ES-I3 (cell line): ENCODE measurements at regions not wholly inside any gene's neighbourhood (a gene's known extent, or its start where the extent isn't known, plus 50 kb on each side); places are given as distances from the start of the nearest gene placed in this dataset.

Source experiments
- H3K36me3 ChIP-seq: 2 replicates; pipeline ENCODE4 v1.6.1; 2013; ENCODE audit warnings: mild to moderate bottlenecking, low read length, control low read depth, moderate library complexity; ENCODE audit not compliant: insufficient read depth
- H3K4me1 ChIP-seq: 2 replicates; pipeline ENCODE4 v1.6.1; 2013; ENCODE audit warnings: mild to moderate bottlenecking, control low read depth, low read length; ENCODE audit not compliant: insufficient read depth
- H3K9ac ChIP-seq: 2 replicates; pipeline ENCODE4 v1.6.1; 2013; ENCODE audit warnings: low read depth, mild to moderate bottlenecking, low read length, moderate library complexity
- H3K9me3 ChIP-seq: 2 replicates; pipeline ENCODE4 v1.6.1; 2013; ENCODE audit warnings: mild to moderate bottlenecking, low read length, moderate library complexity; ENCODE audit not compliant: control insufficient read depth, insufficient read depth

DNA sequence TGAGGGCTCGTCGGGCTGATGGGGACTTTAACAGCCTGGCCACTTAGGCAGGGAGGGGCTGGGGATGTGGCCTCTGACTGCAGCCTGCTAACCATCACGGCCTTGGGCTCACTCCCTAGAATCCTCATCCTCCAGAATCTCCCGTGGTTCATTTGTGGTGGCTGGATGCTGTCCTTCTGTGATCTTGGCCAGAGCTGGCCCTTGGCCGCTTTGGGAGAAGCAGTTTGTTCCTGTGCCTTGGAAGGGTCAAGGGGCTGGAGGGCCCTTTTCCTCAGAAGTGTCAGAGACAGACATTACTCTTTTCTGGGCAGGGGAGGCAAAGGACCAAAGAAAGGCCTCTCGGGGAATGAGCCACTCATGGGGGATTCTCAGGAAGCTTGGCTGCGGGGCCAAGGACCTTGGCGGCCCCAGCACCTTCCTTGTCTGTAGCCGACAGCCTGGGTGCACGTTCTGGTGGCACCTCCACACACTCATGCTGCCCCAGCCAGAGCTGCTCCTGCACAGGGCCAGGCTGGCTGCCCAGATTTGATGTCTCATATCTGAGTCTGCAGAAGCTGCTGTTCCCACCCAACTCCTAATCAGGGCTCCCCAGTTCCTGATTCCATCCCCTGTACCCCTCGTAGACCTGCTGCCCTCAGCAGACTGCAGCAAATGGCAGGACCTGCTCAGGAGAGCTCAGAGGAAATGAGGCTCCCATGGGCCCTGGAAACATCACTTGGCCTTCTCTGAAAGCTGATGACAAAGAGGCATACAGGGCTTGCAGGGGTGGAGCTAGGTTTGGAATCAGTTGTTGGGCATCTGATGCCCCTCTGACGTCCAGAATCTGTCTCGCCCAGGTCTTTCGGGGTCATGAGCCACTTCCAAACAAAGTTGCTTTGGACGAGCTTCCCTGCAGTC lies 107.7 kb downstream of the CTTN start:
- H3K9ac ChIP-seq: no peak overlapping the region
- H3K9me3 ChIP-seq: no peaks in the 10 kb centered on the region
- H3K36me3 ChIP-seq: no peaks in the 10 kb centered on the region
- H3K4me1 ChIP-seq: peaks cover 12% of the 10 kb centered on the region; the same call in 1 of the 2 replicates

DNA sequence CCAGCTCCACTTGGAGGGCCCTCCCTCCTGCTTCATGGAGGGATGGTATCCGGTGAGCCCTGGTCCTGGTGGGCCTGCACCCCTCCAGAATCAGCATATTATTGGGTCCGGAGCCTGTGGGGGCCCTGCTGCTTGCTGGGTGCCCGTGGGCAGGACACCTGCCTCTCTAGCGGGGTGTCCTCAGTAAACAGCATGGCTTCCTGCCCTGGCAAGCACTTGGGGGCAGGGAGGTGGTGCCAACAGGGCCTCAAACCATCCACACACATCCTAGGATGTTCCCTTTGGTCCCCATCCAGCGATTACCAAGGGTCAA lies 108.3 kb downstream of the CTTN start:
- Histone ChIP-seq H3K36me3 (no peaks in the 10 kb centered on the region), H3K9ac (no peak overlapping the region), H3K4me1 (peaks cover 12% of the 10 kb centered on the region; the same call in 1 of the 2 replicates), H3K9me3 (no peaks in the 10 kb centered on the region)

DNA sequence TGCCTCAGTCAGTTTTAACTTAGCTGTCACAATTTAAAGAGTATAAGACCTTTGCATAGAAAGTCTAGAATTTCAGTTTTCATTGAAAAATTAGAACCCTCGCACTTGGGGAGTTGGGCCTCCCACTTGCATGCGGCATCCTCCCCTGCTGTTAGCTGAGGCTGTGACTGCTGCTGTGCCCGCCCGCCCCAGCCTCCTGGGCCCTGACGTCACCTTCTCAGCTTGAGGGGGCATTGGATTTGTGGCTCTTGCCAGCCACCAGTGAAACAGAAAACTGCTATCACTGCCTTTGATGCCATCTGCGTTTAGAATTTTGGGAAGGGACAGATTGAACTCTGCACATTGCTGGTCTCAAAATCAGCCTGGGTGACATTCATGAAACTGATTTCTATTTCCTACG lies 108.7 kb downstream of the CTTN start:
- Histone ChIP-seq H3K9ac (no peak overlapping the region), H3K4me1 (peaks cover 12% of the 10 kb centered on the region; the same call in 1 of the 2 replicates), H3K36me3 (no peaks in the 10 kb centered on the region), H3K9me3 (no peaks in the 10 kb centered on the region)

DNA sequence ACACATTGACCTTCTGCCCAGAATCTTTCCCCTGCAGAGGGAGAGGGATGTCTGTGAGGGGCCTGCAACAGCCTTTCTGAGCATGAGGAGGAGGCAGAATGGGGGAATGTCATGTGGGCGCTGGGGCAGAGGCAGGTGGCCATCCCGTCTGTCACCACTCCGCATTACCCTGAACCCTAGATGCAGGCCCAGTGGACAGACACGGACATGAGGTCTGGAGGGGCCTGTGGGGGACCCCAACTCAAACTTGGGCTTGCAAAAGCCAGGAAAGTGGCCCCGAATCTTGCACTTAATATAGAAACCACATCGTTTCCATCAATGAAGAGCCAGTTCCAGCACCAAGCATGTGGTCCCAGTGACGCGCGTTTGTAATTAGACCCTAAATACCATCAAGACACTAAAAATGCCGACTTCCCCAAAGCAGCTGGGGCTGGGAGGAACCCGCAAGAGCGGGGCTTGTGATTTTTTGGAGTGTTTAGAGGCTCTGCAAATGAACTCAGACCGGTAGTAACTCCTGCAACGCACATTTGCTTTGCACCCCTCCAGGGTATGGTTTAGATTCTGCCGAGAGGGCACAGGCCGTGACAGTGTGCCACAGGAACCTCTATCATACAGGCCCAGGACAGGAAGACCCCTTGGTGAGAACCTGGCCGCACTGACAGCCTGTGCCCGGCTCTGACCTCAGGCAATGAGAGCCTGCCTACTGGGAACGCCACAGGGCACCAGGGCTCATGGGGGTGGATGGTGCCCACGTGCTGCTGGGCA lies 109.3 kb downstream of the CTTN start:
- Histone ChIP-seq H3K36me3 (no peaks in the 10 kb centered on the region), H3K4me1 (peaks cover 12% of the 10 kb centered on the region; the same call in 1 of the 2 replicates), H3K9ac (no peak overlapping the region), H3K9me3 (peaks cover 4% of the 10 kb centered on the region; the same call in 1 of the 2 replicates)

DNA sequence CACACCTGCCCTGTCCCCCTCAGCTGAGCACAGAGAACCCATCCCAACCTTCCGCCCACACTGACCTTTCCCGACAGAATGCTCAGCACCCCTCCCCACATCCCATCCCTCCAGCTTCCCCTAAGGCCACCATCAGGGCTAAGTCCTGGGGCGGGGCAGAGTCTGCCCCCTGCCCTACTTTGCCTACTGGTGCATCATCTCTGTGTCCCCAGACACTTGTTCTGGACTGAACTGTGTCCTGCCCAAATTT lies 109.8 kb downstream of the CTTN start:
- no peak overlapping the region for H3K9ac ChIP-seq
- H3K9me3 ChIP-seq: peaks cover 5% of the 10 kb centered on the region; the same call in 1 of the 2 replicates
- peaks cover 12% of the 10 kb centered on the region; the same call in 1 of the 2 replicates for H3K4me1 ChIP-seq
- no peaks in the 10 kb centered on the region for H3K36me3 ChIP-seq

DNA sequence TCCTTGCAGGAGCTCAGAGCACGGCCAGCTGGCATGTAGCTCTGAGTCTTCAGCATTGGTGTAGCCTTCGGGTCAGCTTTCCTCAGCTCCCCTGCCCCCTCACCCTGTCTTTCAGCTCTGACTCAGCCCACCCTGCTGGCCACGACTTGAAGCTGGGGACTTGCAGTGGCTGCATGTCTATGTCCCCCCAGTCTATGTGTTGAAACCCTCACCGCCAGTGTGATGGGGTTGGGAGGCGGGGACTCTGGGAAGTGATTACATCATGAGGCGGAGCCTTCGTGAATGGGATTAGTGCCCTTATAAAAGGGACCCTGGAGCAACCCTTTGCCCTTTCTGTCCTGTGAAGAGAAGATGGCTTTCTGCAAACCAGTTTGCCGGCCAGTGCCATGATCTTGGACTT lies 111.1 kb downstream of the CTTN start:
- H3K36me3 ChIP-seq: no peaks in the 10 kb centered on the region
- peaks cover 6% of the 10 kb centered on the region; the same call in 1 of the 2 replicates for H3K4me1 ChIP-seq
- peaks cover 5% of the 10 kb centered on the region; the same call in 1 of the 2 replicates for H3K9me3 ChIP-seq
- no peak overlapping the region for H3K9ac ChIP-seq

DNA sequence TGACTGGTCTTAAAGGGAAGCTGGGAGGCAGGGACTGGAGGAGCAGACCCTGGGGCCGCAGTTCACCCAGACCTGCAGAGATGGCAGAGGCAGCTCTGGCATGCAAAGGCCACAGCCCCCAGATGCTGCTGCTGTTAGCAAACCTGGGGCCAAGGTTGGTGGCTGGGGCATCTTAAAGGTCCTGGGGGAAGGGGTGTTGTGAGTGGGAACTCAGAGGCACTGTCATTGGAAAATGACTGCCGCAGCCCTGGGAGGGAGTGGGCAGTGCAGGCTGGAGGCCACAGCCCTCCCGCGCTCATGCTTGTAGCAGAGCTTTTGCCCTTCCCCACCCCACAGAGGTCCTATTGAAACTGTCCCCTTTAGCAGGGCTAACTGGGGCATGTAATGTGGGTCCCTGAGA lies 111.8 kb downstream of the CTTN start:
- no peaks in the 10 kb centered on the region for H3K36me3 ChIP-seq
- H3K9ac ChIP-seq: no peak overlapping the region
- peaks cover 5% of the 10 kb centered on the region; the same call in 1 of the 2 replicates for H3K9me3 ChIP-seq
- peaks cover 6% of the 10 kb centered on the region; the same call in 1 of the 2 replicates for H3K4me1 ChIP-seq

DNA sequence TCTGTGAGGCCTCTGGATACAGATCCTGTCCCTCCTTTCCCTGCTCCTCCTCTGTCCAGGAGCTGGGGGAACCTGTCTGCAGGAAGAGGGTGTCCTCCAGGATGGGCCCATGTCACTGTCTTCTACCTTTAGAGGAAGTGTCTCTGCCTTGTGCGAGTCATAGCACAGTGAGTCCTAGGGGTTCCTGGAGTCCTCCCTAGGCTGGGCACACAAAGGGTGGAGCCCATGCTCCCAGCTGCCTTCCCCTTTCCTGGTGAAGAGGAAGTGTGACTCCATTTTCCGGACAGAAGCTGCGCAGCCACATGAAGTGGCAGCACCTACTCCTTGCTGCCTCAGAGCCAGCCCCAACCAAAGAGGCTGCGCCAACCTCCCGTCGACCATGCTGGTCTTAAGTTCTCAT lies 112.2 kb downstream of the CTTN start:
- H3K36me3 ChIP-seq: no peaks in the 10 kb centered on the region
- H3K9me3 ChIP-seq: peaks cover 5% of the 10 kb centered on the region; the same call in 1 of the 2 replicates

DNA sequence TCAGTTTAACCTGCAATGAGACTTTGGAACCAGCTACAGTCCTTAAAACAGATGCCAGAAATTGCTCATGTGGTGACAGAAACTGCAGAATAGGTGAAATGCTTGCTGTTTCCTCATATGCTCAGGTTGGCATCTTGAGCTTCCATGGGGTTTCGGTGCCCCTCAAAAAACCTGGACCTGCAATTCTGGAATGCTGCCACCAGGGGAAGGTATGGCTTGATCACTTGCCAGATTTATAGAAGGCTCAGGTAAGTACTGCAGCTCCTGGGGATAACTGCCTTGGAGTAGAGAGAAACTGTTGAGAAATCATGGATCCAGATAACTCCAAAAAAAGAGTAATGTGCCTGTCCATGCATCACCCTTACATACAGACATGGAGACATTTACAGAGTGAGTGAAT lies 113.0 kb downstream of the CTTN start:
- H3K4me1 ChIP-seq: peaks cover 6% of the 10 kb centered on the region; the same call in 1 of the 2 replicates
- no peaks in the 10 kb centered on the region for H3K36me3 ChIP-seq
- peaks cover 5% of the 10 kb centered on the region; the same call in 1 of the 2 replicates for H3K9me3 ChIP-seq
- no peak overlapping the region for H3K9ac ChIP-seq

More for the DNA sequence above, 112.2 kb downstream of the CTTN start:
- no peak overlapping the region for H3K9ac ChIP-seq
- H3K4me1 ChIP-seq: peaks cover 6% of the 10 kb centered on the region; the same call in 1 of the 2 replicates

DNA sequence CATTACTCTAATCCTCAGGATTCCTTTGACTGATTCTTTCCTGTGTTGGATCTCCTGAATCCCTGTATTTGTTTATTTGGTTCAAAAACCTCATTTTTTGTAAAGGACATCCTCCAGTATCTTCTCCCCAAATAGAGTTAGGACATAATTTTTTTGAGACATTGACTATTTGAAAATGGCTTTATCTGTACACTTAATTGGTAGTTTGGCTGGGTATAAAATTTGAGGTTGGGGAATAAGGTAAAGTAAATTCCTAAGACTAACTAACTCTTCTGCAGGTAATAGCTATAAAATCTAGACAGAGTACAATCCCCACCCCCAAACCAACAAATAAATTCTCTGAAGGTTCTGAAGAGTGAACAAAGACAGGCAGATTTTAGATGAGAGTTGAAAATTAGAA lies 114.4 kb downstream of the CTTN start:
- no peaks in the 10 kb centered on the region for H3K36me3 ChIP-seq
- peaks cover 6% of the 10 kb centered on the region; the same call in 1 of the 2 replicates for H3K4me1 ChIP-seq
- H3K9ac ChIP-seq: no peak overlapping the region
- peaks cover 5% of the 10 kb centered on the region; the same call in 1 of the 2 replicates for H3K9me3 ChIP-seq

DNA sequence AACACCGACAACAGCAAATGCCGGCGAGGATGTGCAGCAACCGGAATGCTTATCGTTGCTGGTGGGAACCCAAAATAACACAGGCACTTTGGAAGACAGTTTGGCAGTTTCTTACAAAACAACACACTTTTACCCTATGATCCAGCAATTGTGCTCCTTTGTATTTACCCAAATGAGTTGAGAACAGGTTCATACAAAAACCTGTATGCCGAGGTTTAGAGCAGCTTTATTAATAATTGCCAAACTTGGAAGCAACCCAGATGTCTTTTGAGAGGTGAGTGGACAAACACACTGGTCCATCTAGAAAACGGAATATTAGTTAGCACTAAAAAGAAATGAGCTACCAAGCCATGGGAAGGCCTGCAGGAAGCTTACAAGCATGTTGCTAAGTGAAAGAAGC lies 118.9 kb downstream of the CTTN start:
- H3K9ac ChIP-seq: no peak overlapping the region
- no peaks in the 10 kb centered on the region for H3K36me3 ChIP-seq
- H3K4me1 ChIP-seq: 0 out of 2 replicates have a peak, but pooled peaks cover 3% of the 10 kb centered on the region
- H3K9me3 ChIP-seq: peaks cover 5% of the 10 kb centered on the region; the same call in 1 of the 2 replicates

DNA sequence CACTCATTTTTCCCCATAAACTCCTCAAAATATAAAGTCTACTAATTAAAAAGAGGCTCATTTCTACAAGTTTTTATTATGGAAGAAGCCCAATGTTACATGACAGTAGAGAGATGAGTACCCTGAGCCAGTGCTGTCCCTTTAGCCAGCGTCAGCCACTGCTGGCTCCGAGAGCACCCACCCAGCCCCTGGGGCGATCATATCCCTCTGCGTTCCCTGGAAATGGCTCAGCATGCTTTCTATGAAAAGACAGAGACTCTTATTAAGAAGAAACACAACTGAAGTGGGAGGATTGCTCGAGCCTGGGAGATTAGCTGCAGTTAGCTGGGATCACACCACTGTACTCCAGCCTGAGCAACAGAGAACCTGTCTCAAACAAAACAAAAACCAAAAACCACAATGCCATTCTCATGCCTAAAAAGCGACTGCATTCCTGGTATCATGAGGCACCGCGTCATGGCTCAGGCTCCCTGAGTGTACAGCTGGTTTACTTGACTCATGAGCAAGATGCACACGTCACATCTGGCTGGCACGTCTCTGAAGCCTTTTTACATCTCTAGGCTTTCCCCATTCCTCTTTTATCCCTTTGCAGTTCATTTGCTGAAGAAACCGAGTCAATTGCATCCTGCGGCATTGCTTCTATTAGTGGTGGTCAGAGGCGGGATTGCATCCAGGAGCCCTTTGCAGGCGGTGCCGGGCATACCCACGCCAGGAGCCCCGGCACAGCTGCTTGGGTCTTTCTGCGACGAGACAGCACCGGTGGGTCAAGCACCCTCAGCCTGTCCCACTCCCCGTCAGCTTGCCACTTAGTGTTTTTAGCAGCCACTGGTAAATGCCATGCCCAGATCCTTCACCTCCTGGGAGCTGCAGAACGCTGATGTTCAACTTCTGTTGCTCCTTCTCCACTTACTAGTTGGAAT lies 119.9 kb downstream of the CTTN start:
- Histone ChIP-seq H3K9me3 (no peaks in the 10 kb centered on the region), H3K9ac (no peak overlapping the region), H3K4me1 (peaks cover 7% of the 10 kb centered on the region; the same call in 1 of the 2 replicates), H3K36me3 (no peaks in the 10 kb centered on the region)

DNA sequence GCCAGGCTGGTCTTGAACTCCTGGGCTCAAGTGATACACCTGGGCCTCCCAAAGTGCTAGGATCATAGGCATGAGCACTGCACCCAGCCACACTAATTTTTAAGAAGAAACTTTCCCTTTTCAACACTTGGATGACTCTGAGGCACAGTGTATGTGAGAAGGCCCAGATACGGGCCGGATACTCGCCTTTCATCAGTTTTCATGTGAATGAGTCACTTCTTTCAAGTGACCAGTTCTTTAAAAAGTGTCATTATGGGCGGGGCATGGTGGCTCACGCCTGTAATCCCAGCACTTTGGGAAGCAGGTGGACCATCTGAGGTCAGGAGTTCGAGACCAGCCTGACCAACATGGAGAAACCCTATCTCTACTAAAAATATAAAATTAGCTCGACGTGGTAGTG lies 120.8 kb downstream of the CTTN start:
- Histone ChIP-seq H3K4me1 (peaks cover 16% of the 10 kb centered on the region; the same call in 1 of the 2 replicates), H3K36me3 (no peaks in the 10 kb centered on the region), H3K9ac (no peak overlapping the region), H3K9me3 (no peaks in the 10 kb centered on the region)
